RCC 7860 (cell line): ENCODE measurements at regions not wholly inside any gene's neighbourhood (a gene's known extent, or its start where the extent isn't known, plus 50 kb on each side); places are given as distances from the start of the nearest gene placed in this dataset.
"Not testable (repeated sequence)": the region's sequence is repeated elsewhere in the genome, so short reads cannot be mapped to it uniquely, and the experiment has no call there.

Experiments used
- DNase-seq: peaks from one replicate; pipeline ENCODE4 v3.0.0-alpha.2; 2015; ENCODE audit warnings: low spot score
- FAIRE-seq: peaks from 2 replicates; lab custom pipeline; 2012; peaks lifted over from hg19 to GRCh38; lab: Jason Lieb, UNC

DNA sequence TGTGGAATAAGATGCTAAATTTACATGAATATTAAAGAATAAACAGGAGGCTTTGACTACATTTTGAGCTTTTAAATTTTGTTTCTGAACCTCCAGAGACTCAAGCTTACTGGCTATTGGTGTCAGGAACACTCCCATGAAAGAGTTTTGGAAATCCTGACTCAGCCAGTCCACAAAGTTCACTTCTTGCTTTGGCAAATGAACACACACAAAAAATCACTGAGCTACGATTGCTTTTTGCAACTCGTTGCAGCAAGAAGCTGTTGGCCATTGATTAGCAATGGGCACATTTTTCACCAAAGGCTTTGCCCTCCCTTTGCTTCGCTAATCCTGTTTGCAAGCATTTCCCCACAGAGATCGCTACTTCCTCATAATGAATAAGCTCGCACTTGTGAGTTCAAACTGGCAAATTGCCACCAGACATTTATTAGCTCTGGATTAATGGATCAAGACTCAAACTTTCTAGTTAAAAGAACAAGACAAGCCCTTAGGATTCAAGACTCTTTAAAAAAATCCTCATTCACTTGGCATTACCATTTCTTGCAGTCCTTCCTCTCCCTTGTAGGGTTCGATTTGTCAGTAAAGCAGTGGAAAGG, 343.2 kb upstream of the ONECUT1 start:
- DNase-seq (no peak), FAIRE-seq (no peak)

DNA sequence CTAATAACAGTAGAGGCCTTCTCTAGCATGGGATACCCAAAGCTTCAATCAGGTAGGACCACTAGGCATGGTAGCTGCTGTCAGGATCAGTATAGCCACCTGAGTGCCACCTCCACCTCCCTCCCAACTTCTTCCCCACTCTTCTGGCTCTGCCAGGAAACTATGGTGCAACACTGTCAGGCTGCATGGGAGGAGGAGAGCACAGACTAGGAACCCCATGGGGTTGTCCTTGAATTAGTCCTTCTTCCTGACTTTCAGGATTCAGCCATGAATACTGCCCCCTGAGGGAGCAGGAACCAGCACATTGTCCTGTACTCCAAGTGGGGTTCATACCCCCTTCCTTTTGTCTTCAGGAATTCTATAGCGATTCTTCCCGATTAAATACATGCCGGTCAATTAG, 340.8 kb upstream of the ONECUT1 start:
- no peak for DNase-seq
- no peak for FAIRE-seq

DNA sequence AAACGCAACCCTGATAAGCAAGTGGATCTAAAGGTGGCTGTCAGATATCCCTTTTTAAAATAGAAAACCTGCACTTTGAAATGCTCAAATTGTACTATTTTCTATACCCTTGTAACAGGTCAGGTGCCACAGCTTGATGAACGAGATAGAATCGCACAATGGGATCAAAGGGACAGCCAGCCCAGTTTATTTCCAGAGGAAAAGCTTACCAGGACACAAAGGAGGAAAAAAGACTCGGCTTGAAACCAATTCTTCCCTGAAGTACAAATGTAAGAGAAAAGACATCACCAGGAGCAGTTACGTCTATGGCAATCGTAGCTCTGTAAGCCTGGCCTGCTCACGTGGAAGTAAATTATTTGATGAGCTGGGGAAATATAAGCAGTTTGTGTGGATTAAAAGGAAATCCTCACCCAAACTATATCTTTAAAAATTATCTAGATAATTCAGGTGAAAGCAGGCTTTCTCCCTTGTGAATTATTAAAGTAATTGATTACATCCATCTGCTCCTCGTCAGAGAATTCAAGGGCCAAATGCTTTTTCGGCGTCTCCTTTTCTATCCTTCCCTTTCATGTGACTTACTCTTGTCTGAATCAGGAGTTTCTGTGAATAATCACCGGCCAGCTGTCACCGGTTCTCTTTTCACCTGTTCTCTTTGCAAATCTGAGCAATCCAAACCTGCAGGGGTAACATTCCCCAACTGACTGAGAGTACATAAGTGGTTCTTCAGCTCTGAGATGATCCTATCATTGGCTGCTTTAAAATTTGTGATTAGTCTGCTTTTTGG, 339.2 kb upstream of the ONECUT1 start:
- DNase-seq = no peak

DNA sequence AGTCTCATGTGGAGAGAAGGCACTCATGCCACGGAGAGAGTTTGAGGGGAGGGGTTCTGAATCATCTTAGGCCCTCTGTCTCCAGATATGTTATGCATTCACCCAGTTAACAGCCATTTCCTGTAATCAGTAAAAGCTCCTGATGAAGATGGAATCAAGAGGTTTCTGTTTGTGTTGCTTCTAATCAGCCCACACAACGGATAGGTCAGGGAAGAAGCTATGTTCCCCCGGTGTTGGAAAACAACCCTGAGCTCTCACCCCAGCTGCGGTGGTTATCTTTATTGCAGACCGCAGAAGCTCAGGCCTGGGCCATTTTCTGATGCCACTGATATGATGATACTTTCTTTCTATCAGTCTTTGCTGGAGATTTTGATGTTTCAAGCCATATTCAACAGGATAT, 338.5 kb upstream of the ONECUT1 start:
- DNase-seq = no peak
- FAIRE-seq = no peak

More for the DNA sequence above, 339.2 kb upstream of the ONECUT1 start:
- no peak for FAIRE-seq

DNA sequence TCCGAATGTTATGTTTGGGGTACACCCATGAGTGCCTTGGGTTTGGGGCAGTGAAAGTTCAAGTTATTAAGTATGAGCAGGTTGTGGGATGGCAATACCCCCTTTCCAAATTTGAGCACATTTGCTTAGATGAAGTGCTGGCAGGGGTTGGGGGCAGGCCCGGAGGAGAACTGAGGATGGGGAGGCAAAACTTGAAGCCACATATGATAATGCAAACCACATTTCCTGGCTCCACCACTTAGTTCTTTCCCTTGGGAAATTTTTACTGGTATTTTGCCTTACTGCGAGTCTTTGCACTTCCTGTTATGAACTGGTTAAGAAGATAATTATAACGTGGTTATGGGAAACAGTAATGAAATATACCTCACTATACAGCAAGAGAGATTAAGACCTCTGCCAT, 336.0 kb upstream of the ONECUT1 start:
- no peak for FAIRE-seq
- DNase-seq = no peak

DNA sequence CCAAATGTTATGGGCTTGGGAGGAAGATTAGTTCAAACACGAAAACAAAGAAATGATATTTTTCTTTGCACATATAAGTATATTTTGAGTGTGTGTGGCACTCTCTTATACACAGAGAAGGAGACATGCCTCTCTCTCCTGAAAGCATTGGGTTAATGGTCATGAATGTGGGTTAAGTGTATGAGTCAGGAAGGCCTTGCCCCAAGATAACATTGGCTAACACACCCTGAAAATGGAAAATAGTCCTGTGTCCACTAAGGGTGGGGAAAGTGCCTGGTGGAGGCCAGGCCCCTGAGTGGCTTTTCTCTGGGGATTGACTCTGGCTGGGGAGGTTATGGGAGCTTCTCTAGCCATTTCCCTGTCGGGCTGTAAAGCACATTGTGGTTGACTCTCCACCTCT, 332.7 kb upstream of the ONECUT1 start:
- FAIRE-seq = no peak
- no peak for DNase-seq

DNA sequence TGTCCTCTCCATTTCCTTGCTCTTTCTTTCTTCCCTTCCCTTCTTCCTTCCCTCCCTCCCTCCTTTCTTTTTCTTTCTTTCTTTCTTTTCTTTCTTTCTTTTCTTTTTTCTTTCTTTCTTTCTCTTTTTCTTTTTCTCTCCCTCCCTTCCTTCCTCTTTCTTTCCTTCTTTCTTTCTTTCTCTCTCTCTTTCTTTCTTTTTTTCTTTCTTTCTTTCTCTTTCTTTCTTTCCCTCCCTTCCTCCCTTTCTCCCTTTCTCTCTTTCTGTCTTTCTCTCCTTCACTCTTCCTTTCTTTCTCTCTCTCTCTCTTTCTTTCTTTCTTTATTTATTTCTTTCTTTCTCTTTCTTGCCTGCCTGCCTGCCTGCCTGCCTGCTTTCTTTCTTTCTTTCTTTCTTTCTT, 326.8 kb upstream of the ONECUT1 start:
- not testable (repeated sequence) for DNase-seq, FAIRE-seq

DNA sequence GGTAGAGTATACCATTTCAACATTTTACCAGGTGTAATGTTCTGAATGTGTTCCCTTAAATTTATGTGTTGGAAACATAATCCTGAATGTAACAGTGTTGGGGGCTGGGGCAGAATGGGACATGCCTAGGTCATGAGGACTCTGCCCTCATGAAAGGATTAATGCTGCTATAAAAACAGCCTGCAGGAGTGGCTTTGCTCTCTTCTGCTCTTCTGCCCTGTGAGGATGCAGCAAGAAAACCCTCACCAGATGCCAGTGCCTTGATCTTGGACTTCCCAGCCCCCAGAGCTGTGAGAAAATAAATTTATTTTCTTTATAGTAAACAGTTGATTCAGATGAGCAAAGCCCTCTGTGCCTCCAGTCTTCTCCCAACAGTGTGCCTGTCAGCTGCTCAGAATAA, 326.0 kb upstream of the ONECUT1 start:
- no peak for FAIRE-seq
- DNase-seq = no peak

DNA sequence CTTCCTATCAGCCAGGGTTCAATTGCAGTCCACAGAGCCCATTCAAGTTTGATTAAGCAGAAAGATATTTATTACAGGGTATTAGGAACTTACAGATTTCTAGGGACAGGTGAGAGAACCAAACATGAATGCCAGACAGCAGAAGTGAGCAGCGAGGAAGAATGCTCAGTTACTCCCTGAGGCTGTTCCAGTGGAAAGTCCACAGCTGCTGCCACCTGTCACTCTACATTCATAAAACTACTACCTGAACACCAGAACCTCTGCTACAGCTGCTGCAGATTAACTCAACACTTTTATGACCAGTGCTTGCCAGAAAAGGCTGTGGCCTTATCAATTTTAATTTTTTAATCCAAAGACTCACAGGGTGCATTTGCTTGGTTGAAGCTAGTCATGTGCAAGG, 325.4 kb upstream of the ONECUT1 start:
- FAIRE-seq (no peak), DNase-seq (no peak)

DNA sequence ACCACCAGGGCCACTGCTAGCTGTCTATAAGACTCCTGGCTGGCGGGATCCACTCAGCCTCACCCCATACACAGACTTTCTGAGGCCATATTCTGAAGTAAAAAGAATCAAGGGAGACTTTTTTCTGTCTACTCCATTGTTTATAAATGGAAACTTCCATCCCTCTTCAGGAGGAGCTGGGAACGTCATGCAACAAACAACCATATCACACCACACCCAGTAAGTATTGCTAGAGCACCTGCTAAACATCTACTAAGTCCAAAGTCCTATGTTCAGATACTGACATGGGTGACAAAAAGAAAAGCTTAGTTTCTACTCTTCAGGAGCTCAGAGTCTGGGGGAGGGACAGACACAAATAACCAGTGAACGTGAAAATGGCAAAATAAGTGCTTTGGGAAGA, 324.8 kb upstream of the ONECUT1 start:
- no peak for FAIRE-seq
- no peak for DNase-seq

DNA sequence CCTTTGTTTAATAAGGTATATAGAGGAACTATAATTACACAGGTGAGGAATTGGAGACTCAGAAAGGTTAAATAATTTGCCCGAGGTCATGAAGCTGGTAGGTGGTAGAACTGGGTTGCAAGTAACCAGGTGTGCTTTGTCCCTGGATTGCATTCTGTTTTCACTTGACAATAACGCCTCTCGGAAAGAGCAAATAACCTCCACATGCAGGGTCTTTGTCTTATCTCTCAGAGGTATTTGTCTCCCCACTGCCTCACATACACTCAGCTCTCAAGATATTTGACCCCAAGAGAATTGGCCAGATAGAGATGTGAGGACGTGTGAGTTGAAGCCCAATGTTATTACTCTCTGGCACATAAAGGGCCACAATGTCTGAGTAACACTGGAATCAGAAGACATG, 320.9 kb upstream of the ONECUT1 start:
- DNase-seq = no peak
- no peak for FAIRE-seq

DNA sequence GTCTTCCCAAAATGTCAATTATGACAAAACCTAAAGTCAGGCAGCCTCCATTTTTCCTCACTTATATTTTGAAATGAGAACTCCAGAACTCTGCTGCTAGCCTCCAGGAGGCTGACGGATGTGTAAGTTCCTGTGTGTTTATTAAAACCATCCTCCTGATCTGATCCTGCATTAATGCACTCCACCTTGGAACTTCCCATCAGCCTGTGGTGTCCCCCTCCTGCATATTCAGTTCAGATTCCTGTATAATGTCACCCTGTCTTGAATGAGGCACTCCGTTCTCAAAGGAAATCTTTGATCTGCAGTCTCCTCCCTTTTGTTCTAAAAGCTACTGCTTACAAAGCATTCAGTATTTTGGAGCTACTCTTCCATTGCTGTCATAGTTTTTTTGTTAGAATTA, 318.2 kb upstream of the ONECUT1 start:
- FAIRE-seq (no peak), DNase-seq (no peak)

DNA sequence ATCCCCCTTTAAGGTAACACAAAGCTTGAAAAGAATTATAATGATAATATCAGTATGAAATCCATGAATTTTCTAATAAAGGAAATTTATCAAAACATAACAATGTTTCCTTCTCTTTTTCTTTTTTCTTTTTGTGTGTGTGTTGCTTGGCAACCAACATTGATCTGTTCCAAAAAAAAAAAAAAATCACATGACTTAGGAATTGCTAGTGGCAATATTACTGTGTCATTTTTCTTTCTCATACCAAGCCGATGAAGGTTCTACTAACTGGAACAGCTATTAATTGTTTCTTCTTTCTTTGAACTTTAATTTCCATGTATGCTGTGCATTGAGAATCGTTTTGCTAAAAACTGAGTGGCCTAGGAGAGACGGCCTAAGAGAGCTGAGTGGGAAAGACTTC, 317.7 kb upstream of the ONECUT1 start:
- FAIRE-seq (no peak), DNase-seq (no peak)

DNA sequence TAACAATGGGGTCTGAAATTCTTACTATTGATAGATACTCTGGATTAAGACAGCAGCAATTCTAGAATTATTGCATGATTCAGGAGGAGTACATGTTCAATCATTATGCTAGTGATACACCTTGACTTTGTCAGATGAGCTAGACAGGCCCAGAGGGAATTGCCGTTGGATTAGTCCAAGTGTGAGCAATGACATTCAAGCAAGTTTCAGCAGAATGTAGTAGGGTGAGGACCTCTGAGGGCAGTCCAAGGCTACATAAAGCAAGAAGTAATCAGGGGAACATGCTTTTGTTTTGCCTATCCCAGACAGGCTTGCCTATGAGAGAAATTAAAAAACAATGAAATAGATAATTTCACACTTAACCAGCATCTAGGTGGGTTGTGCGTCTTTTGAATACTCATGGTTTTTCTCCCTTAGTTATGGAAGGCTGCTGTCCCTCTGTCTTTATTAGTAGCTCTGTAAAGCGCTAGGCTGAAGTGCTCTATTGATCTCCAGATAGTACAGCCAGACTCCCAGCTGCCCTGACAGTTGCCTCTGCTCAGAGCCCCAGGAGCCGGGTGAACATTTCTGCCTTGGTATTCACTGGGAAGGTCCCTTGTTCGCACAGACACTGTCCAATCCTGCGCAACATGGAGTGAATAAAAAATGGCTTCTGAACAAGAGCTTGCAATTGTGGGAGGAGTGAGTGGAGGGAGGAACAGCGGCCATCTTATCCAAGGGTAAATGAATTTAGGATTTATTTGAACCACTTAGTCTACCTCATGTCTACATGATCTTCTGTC, 316.6 kb upstream of the ONECUT1 start:
- DNase-seq (no peak), FAIRE-seq (no peak)

DNA sequence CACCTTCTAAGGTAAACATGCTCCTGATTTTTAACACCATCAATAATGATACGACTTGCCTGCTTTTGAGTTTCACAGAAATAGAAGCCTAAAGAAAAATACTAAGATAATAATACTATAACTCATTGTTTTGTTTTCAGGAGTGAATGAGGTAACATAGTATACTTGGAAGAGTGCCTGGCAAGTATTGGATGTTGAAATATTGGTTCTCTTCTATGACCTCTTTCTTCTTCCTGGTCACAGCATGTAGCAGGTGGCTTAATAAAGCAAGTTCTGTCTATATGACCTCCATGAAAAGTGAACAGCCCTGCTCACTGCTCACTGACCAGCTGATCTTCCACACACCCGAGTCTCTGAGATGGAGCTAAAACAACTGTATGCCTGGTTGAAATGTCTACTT, 312.3 kb upstream of the ONECUT1 start:
- DNase-seq = no peak
- no peak for FAIRE-seq

DNA sequence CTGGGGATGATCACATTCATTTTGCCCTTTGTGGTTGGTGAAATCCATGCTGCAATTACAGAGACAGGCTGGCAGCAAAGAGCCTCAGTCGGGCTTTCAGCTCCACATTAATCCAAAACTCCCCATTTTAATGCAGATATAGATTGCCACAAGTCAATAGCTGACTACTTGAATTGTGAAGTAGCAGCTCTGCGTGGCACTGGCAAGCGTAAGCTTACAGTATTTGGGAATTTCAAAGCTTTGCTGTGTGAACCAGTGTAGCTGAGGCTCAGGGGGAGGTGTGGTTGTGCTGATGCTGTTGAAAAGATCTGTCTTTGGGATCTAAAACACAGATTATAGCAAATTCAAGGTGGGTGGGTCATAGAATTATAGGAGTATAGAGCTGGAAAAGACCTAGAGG, 290.3 kb upstream of the ONECUT1 start:
- no peak for FAIRE-seq
- DNase-seq = no peak

DNA sequence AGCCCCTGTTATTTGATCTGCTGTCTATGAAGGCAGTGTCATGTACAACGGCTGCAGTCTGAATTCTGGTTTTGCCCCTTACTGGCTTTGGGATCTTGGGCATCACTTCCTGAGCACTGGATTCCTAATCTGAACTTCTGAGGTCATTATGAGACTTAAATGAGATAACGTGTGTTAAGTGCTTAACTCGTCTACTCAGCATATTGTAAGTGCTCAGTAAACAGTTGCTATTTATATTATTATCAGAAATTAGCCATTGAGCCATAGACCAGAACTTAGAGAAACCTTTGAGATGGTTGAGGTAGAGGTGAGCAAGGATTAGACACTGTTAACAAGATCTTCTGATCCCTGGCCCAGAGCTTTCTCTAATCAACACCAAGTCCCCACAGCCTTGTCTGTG, 284.1 kb upstream of the ONECUT1 start:
- FAIRE-seq = no peak
- no peak for DNase-seq

DNA sequence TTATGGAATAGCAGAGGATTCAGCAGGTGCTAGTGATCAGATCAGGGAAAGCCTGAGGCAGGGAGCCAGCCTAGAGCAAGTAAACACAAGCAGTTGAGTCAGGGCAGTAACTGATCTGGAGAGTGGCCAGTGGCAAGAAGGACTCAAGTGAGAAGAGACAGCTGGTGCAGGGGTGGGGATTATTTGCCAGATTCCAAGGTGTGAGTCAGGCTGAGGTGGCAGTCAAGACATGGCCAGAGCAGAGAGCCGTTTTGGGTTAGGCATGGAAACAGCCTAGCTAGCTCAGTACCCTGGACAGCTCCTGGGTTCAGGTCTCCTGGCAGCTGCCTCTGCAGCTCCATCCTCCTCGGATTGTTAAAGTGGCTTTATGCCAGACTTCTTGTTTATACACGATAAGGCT, 281.9 kb upstream of the ONECUT1 start:
- DNase-seq (peak; percentile 75), FAIRE-seq (no peak)

DNA sequence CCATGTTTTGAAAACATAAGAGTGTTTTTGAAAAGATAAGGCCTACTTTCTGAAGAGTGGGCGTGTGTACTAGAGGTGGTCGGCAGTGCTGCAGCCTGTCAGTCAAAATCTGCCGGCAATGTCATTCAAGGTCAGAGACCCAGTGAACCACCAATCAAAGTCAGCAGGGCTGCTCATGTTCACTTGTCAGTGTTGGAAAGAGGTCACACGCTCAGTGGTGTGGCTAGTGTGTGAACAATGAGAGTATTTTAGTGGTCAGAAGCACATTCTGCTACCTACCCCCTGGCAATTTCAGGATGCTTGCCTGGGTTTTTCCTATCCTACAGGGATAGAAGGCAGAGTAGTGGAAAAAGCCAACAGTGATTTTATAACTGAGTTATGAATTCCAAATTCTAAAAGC, 278.5 kb upstream of the ONECUT1 start:
- DNase-seq (no peak), FAIRE-seq (no peak)

DNA sequence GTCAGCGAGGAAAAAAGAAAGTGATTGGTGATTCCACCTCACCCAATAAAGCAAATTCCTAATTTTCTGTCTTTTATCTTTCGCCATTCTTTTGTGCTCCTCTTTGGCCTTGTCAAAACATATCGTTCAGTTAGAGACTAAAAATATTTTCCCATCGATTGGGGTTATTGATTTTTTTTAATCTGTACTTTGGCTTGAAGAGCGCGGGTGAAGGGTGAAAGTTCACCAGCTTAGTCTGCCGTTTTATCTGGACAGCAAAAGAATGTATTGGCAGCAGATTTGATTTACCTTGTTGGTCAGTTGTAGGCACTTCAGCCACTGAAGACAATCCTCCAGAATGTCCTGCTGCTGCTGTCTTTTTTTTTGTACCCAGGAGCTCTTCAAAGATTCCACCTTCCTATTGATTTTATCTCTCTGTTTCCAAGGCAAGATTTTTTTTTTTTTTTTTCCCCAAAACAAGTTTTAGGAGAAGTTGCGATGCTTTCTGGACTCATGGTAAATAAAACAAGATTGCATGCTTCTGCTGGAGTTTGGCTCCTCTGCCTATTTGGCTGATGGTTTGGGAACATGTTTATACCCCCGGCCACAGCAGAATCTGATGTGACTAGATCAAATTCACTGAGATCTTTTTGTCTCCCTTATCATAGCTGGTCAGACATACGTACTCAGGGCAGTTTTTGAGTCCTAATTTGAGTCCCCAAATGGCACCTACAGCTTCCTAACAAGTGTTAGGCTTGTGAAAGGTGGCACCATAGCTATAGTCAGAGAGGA, 269.3 kb upstream of the ONECUT1 start:
- no peak for FAIRE-seq
- DNase-seq = no peak

DNA sequence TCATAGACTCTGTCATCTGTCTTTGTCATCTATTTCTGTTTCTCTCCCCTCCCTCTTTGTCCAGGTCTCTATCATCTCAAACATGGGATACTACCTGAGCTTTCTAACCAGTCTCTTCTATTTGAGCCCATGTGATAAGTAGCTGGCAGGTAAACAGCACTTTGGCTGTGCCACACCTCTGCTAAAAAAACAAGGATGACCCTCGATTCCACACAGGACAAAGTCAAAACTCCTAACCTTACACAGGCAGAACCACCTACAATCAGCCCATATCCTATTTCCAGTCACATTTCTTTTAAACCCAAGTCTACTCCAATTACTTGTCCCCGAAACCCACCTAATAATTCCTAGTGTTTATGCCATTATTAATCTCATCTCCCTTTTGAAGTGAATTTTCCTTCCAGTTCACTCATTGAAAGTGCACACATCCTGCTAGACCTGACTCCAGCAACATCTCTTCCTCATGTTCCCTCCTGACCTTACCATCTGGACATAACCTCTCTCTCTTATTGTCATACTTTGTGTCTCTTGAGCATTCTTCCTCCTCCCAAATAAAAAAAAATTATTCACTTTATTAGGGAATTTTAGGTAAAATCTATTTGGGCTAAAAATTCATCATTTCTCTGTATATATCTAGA, 256.1 kb upstream of the ONECUT1 start:
- no peak for FAIRE-seq
- no peak for DNase-seq
